Esophagus mucosa (tissue), 1 donor: ENCODE measurements at regions not wholly inside any gene's neighbourhood (a gene's known extent, or its start where the extent isn't known, plus 50 kb on each side); places are given as distances from the start of the nearest gene placed in this dataset.
"Not testable (repeated sequence)": the region's sequence is repeated elsewhere in the genome, so short reads cannot be mapped to it uniquely, and the experiment has no call there.

Experiments
- ATAC-seq: fragments of 200-7000 bp; cut with Tn5 transposase; one replicate; pipeline ENCODE4 v1.9.1; 2020
- donor health status: DM: yes; HTN: yes; CAD: no.

DNA sequence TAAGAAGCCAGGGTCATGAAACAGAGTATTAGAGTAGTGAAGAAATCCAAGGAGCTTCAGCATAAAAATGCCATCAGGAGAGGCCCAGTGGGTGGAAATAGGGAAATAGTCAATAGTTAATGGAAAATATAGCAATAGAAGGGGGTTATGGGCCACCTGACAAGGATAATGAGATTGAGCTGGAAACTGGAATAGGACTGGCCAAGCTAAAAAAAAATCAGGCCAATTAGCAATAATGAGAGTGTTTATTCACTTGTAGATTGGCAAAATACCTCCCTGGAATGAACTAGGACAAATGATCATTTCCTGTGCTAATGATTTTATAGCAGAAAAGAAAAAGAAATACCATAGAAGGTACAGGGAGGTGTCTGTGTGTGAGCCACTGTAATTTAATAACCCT lies 97.9 kb downstream of the PLCE1 start:
- no peak for ATAC-seq

DNA sequence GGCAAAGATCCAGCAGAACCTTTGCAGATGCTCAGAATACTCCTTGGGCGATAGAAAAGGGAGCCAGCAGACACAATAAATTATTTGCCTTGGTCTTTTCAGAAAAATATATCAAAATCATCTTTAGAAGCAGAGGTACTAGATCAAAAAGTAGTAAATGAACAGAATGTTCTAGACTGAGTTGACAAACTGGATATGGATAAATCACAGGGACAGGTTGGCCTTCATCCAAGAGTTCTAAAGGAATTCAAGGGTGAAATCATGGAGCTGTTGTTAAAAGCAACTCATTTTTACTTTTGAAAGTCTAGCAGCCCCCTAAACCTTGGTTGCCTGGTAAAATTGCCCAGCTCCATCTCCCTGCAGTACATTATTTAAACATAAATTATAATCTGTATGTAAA lies 99.1 kb downstream of the PLCE1 start:
- no peak for ATAC-seq

DNA sequence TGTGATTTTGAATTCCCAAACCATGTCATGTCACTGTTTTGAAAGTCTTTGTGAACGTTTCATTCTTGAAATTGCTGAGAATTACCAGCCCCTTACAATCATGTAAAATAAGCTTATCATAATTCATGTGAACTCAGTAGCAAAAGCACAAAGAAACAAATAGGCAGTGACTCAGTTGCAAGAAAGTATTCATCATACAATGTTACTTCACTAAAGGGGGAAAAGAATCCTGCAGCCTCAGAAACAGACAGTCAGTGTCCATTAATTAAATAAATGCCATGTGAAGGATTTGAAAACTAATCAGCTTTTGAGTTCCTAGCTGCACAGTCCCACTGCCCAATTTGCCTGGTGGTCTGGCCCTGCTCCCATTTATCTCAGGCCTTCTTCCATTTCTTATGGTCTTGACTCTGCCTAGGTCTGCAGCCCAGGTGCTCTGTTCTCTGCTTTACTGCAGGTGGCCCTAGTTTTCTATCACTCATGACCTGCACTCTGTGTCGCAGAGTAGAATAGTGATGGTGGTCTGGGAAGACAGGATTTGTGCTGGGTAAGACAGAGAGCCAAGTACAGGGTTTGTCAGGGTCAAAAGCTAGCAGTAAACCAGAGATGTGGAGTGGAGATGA lies 99.7 kb downstream of the PLCE1 start:
- no peak for ATAC-seq

DNA sequence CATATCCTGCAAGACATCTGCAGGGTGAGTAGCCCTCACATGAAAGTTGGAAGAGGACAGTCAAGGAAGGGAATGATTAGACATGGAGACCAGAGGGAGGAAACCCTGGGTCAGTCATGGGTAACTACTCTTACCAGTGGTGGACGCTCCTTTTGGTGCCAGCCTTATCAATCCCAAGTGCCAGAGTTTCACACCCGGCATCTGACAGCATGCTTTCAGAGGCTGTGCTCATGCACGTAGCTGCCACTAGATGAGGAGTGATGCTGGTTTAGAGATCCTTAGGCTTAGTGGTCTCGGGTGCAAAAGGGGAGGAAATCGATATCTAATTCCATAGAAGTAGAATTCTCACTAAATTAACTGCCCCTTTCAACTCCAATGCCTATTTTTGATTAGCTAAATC lies 100.8 kb downstream of the PLCE1 start:
- ATAC-seq, result no peak

DNA sequence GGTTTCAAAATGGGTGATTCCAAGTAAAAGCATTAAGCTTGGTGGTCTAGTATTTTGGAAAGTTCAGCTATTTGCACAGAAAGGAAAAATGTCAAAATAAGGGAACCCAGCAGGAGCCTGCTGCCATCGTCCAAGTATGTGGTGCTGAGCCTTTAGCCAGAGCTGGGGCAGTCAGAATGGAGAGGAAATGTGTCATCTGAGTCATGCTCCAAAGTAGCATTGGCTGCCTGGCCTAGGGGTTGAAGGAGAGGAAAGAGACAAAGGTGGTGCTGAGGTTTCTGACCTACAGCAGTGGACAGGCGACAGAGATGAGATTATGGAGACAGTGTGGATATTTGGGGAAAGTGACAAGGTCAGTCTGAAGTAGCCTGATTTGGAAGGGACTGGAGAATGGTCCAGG lies 103.9 kb downstream of the PLCE1 start:
- ATAC-seq, result no peak

DNA sequence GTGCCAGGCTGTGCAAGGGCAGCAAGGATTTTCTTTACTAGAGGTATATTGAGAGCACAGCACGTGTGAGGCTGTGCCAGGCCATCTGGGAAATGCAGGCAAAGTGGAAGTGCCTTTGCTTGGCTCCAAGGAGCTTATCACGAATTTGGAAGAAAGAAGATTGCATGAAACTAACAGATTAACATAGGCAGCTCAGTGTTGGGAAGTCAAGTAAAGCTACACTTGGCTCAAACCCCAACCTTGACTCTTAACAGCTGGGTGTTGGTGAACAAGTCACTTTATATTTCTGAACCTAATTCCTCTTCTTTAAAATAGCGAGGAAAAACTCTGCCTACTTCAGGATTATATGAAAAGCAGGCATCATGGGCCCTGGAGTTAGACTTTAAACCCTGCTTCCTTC lies 105.2 kb downstream of the PLCE1 start:
- ATAC-seq, result no peak

DNA sequence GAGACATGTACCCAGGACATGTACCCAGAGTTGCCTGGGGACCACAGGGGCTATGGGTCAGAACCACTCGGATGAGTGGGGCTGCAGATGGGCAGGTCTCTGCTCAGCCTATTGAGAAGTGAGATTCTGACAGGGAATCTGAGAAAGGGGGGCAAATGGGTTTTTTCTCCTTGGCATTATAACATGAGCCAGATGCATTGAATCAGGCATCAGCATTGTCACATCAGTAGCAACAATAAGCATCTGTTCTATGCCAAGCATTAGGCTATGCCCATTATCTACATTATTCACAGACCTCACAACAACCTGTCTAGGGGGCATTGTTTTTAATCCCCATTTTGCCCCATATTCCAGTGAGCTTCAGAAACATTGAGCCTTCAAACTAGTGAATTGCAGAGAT lies 108.2 kb downstream of the PLCE1 start:
- ATAC-seq, result no peak

DNA sequence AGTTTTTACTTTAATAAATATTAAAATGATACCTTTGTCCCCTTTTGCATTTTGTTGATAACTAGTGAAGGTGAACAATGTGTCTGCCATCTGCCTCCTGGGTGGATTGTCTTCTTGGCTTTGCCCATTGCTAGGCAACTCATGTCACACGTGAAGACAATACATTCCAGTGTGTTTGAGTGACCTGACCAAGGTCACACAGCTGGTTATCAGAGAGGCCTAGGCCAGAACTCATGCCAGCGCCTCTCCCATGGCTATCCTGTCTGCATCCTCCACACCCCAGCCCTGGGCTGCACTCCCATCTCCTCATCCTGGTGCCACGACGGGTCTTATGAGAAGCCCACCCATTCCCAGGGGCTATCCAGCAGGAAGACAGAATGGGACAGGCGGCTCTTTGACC lies 108.7 kb downstream of the PLCE1 start:
- no peak for ATAC-seq

DNA sequence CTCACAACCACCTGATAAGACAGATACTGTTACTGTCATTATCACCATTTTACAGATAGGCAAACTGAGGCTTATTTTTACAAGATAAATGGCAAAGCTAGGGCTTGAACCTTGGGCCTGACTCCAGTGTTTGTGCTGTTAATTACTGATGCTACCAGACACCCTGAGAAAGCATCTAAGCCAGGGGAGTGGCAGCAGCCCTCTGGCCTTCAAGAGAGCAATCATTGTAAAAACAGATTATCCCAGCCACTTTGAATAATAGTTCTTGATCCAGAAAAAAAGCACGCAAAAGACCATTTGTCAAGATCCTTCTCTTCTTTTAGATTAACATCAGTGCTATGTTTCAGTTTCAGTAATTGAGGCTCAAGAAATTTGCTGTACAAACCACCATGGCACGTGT lies 109.5 kb downstream of the PLCE1 start:
- ATAC-seq, result no peak

DNA sequence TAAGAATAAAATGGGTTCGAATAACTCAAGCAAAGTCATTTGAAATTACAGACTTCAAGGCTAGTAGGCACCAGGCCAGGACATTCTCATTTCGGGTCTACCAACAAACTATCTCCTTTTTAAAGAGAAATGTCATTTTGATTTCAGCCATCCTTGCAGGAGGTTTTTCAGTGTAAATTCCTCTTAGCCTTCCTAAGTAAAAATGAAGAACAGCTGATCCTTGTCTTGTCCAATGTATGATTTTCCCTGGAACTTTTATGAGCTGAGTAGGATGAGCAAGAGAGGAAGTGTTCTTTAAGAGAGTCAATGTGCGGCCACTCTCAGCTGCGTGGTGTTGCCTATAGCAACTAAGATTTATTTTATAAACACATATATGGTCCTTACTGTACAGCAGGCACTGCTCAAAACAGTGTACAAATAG lies 110.1 kb downstream of the PLCE1 start:
- ATAC-seq, result no peak

DNA sequence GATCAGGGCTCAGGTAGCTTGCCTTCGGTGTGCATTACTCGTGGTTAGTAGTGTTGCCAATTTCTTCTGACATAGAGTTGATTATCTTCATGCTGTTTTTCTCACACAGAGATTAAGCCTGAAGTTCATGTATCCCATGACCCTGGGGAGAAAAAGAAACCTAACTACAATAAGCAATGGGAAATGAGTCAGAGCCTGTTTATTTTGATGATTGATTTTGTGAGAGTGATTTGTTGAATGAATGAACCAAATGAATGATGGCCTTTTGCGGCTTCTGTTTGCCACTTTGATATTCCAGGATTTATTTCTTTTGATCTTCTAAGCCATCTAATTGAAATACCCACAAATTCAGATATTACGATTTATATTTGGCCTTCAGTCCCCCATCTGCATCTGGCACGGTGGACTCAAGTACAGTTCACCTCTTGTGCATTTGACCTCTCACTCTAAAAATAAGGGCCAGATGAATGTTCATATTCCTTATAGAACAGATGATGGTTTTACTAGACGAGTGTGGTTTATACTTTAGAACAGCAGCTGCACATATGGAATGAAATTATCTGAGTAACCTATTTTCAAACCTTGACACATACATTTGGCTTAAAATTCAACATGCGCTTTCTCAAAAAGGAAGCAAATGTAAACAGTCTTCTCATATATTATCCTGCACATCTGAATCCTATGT lies 110.7 kb downstream of the PLCE1 start:
- no peak for ATAC-seq

DNA sequence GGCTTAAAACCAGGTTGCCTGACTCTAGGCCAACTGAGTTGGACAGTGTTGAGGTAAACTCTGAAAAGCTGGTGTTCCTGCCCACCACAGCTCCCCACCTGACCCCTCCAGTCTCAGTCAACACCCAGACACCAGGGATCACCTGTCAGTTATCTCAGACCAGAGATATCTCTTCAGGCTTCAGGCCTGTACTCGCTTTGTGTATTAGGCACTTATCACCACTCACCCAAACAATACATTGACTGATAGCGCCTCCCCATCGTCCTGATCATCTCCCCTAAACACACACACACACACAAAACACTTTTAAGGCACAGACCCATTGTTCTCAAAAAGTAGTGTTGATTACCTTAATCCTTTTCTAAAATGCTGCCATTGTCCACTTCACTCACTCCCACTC lies 111.5 kb downstream of the PLCE1 start:
- no peak for ATAC-seq

DNA sequence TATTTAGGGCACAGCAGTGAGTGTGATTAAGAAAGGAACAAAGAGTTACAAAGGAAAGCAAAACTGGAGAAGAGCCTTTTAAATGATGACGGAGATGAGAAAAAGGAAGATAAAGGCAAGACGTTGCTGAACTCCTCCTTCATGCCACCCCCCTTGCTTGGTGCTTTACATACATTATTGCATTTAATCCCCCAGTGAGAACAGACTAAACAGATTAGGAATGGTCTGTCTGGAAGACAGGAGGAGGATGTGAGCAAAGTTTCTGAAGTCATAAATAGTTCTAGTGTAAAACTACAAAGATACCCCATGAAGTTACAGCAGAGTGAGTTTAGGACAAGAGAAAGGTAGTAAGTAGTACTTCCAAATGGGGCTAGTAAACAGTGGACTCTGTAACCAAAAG lies 113.5 kb downstream of the PLCE1 start:
- no peak for ATAC-seq

DNA sequence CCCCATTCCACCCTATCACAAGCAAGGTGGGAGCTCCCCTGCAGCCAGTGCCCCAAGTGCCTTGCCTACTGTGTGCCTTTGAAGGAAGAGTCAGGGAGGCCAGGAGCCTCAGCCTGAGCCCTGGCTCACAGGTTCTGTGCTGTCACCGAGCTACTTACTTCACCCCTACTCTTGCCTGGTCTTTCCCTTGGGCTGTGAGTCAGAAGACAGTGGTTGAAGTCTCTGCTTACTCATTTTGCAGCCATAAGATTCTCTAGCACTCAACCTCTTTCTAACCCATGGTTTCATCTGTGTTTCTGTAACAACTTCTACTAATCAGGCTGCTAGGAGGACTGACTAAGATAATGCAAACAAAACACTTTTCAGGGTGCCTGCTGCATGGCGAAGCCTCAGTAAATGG lies 114.5 kb downstream of the PLCE1 start:
- no peak for ATAC-seq

DNA sequence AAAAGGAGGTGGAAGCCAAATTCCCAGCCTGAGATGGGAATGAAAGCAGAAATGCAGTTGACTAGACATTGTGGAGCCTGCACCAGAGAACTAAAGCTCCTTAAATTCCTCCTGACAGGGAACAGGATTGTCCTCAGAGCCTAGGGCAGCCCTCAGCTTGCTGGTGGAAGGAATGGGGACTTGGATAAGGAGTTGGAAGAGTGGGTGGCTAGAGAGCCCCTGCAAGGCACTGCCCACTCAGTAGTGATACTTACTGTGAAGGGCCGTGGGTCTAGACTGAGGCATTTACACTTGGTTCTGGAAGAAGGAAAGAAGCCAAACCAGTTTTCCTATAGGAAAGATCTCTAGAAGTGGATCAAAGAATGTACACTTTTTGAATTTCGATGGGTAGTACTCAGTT lies 117.6 kb downstream of the PLCE1 start:
- no peak for ATAC-seq

DNA sequence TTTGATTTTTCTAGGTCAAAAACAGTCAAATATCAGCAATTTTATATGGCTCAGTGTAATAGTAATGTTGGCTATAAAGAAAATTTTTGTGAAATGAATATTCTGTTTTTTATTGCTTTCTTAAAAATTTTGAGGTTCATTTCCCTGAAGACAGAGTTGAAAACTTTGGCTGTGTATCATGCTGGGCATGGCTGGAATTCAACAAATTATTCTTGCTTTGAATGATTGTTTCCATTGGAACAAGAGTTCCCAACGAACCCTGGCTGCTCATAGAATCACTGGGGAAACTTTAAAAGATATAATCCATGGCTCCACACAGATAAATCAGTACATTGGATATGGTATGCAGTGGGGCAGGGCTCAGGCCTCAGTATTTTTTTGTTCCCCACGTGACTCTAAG lies 118.6 kb downstream of the PLCE1 start:
- ATAC-seq, result no peak

DNA sequence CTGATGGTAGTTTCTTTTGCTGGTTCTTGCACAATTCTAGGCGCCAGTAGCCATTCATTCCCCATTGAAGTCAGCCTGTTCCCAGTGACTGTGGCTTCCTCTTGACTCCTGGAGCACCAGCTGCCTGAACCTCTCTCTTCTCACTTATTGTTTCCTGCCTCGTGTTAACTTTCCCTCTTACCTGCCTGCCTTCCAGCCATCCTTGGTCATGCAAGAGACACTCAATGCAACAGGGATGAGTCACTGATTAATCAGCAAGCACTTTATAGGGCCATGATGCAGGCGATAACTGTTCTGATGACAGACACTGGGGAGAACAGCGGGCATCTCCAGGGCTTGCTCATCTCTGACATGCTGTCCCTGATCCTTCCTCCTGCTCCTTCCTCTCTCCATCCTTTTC lies 122.0 kb downstream of the PLCE1 start:
- ATAC-seq, result peak; percentile 31

DNA sequence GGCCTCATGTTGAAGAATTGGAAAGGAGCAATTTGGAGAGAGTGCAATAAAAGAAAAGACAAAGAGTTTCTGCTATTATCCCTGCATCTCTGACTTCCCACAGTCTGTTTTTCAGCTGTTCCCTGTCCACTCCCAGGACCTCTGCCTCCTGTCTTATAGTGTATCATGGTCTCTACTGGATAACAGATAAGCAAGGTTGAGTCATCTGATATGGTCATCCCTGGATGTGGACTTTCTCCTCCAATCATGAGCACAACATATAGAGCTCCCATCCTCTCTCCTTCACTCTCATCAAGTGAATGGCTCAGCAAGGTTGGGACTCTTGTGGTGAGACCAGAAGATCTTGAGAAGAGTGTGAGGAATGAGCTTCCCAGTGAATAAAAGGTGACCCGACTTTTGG lies 123.1 kb downstream of the PLCE1 start:
- no peak for ATAC-seq

DNA sequence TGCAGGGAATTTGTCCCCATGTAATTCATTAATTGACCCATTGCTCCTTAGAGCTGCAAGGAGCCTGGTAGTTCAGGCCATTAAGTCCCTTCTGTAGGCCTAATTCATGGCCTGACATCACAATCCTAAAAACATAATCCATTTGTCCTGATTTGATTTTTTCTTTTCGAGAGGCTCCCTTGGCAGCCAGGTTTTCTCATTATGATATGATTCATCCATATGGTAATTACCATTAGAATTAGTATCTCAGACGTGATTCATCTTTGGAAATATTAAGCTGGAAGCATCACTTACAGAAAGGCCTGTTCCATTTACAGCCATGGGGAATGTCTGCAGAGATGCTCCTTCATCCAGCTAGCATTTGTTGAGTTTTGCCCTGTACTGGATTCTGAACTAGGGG lies 128.5 kb downstream of the PLCE1 start:
- ATAC-seq, result no peak

DNA sequence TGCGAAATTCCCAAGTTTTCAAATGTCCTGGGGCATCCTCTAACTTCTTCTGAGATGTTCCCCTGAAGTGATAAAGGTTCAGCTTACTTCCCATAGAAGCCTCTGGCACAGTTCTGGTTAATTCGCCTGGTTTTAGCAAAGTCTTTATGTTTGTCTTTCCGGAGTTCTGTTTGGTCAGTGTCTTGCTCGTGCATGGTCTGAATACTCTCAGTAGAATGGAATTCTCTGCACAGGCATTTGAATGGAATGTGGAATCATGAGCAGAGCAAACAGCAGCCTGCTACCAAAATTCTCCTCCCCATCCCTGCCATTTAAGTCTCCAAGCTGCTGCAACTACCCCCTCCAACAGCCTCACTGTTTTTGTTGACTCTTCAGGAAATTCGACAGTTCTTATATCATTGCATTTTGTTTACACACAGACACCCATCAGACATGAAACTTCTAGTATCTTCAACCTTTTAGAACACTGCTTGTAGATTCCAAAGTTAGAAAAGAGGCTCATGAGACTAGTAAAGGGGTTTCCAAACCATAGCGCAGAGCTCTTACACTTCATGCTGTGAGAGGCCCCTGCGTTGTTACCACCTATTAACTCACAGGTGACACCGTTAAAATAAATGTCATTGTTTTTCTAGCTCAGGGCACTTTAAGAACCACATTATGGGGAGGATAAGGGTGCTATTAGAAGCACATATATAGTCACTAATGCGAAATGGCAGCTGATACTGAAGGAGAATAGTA lies 129.7 kb downstream of the PLCE1 start:
- ATAC-seq, result no peak

DNA sequence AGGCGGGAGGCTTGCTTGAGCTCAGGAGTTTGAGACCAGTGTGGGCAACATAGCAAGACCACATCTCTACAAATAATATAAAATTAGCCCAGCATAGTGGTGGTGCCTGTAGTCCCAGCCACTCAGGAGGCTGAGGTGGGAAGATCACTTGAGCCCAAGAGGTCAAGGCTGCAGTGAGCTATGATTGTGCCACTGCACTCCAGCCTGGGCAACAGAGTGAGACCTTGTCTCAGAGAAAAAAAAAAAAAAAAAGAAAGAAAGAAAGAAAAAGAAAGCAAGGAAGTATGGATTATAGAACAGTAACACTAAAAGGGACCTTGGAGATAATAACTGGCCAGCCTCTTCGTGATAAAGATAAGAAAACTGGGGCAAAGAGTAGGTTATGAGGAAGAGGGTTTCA lies 130.4 kb downstream of the PLCE1 start:
- not testable (repeated sequence) for ATAC-seq

DNA sequence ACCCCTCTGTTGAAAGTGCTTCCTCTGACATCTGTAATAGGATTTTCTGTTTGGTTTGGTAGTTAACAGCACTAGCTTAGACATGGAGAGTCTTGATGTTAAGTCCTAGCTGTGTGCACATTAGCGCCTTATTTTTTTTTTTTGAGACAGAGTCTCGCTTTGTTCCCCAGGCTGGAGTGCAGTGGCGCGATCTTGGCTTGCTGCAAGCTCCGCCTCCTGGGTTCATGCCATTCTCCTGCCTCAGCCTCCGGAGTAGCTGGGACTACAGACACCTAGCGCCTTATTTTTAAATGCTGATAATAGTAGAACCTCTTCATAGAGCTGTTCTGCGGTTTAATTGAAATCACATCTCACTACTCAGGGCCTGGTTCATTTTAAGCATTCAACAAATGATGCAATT lies 131.5 kb downstream of the PLCE1 start:
- ATAC-seq, result not testable (repeated sequence)

DNA sequence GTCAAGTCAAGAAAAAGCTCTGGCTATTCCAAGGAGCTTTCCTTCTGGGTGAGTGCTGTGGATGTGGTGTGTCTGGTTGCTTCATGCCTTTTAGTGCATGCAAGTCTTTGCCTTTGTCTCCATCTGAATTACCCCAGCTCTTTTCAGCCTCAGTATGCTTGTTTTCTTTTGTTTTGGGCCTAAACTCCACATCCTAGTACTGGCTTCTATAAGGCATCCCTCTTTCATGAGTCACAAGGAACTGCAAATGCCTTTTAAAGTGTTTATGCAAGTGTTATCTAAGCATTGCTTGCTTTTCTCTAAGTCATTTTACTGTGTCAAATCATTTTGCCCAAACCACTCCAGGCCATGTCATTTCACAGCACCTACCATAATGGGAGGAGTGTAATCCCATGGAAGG lies 132.1 kb downstream of the PLCE1 start:
- no peak for ATAC-seq
